GM12873 (cell line): ENCODE measurements at regions not wholly inside any gene's neighbourhood (a gene's known extent, or its start where the extent isn't known, plus 50 kb on each side); places are given as distances from the start of the nearest gene placed in this dataset.

ENCODE experiments used
- CTCF ChIP-seq: IDR thresholded peaks from 2 replicates; pipeline ENCODE4 v1.5.1; 2012; ENCODE audit warnings: low read depth, mild to moderate bottlenecking, moderate library complexity, low read length, control low read depth; ENCODE audit not compliant: insufficient read depth; ENCODE audit errors: missing control alignments

GRCh38 chr3:700514-700913 lies 392.3 kb upstream of the CNTN6 start:
- TF ChIP-seq CTCF = no peak

- TF ChIP-seq CTCF = no peak
Observed at GRCh38 chr3:707041-707440, 385.8 kb upstream of the CNTN6 start.

GRCh38 chr3:713006-713621 lies 379.7 kb upstream of the CNTN6 start:
- TF ChIP-seq CTCF = no peak

- no peak for TF ChIP-seq CTCF
Observed at GRCh38 chr3:713947-714620, 378.7 kb upstream of the CNTN6 start.

GRCh38 chr3:721086-721485 lies 371.7 kb upstream of the CNTN6 start:
- TF ChIP-seq CTCF = no peak

GRCh38 chr3:732326-732928 lies 360.4 kb upstream of the CNTN6 start:
- no peak for TF ChIP-seq CTCF

- no peak for TF ChIP-seq CTCF
Observed at GRCh38 chr3:733313-733712, 359.5 kb upstream of the CNTN6 start.
